22Rv1 (cell line): ENCODE measurements at regions not wholly inside any gene's neighbourhood (a gene's known extent, or its start where the extent isn't known, plus 50 kb on each side); places are given as distances from the start of the nearest gene placed in this dataset.

Experiments
- ZFX ChIP-seq: fragments of 450-650 bp; IDR thresholded peaks from 2 replicates; pipeline ENCODE4 v1.6.1; 2017; ENCODE audit warnings: antibody characterized with exemption, borderline replicate concordance
- TF ChIP-seq, protein P1 (sequence below): fragments of 450-650 bp; IDR thresholded peaks from 2 replicates; pipeline ENCODE4 v1.5.1; 2017; ENCODE audit warnings: mild to moderate bottlenecking

DNA sequence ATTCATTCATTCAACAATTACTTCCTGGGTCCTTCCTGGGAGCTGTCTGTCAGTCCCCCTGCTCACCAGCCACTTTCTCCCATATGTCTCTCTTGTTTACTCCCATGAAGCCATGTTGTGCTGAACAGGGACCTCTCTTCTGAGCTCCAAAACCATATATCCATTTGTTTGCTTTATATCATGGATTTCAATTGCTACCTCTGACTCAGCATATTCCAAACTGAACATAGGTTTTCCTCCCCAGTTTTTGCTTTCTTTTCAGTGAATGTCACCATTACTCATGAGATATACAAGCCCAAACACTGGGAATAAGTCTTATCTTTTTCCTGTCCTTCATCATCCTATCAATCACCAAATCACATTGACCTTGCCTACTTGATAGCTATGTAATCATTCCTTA lies 152.5 kb upstream of the P2RY1 start:
- TF ChIP-seq, protein P1, sequence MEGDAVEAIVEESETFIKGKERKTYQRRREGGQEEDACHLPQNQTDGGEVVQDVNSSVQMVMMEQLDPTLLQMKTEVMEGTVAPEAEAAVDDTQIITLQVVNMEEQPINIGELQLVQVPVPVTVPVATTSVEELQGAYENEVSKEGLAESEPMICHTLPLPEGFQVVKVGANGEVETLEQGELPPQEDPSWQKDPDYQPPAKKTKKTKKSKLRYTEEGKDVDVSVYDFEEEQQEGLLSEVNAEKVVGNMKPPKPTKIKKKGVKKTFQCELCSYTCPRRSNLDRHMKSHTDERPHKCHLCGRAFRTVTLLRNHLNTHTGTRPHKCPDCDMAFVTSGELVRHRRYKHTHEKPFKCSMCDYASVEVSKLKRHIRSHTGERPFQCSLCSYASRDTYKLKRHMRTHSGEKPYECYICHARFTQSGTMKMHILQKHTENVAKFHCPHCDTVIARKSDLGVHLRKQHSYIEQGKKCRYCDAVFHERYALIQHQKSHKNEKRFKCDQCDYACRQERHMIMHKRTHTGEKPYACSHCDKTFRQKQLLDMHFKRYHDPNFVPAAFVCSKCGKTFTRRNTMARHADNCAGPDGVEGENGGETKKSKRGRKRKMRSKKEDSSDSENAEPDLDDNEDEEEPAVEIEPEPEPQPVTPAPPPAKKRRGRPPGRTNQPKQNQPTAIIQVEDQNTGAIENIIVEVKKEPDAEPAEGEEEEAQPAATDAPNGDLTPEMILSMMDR, result no peak
- no peak for TF ChIP-seq ZFX
